GM21619 (cell line): ENCODE measurements at regions not wholly inside any gene's neighbourhood (a gene's known extent, or its start where the extent isn't known, plus 50 kb on each side); places are given as distances from the start of the nearest gene placed in this dataset.

Source experiments
- ATAC-seq: cut with Tn5 transposase; IDR thresholded peaks from one replicate; pipeline ENCODE4 v1.9.1; 2021; ENCODE audit not compliant: unreplicated experiment

- ATAC-seq, result no peak
Observed at GRCh38 chr2:176496761-176497160, 227.5 kb downstream of the MTX2 start.

- ATAC-seq, result no peak
Observed at GRCh38 chr2:176500901-176501300, 231.7 kb downstream of the MTX2 start.

DNA sequence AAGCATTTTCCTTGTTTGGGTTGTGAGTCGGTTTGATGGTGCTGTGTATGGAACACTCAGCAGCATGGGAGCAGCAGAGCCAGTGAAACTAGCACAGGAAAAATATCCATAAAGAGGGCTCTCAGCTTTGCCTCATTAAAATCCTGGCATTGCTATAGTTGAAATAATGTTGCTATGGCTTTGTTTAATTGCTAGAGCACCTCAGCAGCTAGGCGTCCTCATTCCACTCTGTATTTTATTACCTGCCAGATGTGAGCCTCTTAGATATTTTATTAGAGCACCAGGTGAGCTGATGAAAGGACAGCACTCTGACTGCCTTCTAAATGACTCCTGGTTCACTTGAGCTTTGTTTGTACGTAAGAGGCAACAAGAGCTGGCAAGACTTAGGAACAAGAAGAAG is 232.4 kb downstream of the MTX2 start:
- ATAC-seq, result no peak

GRCh38 chr2:176502619-176503018 is 233.4 kb downstream of the MTX2 start:
- ATAC-seq, result no peak

DNA sequence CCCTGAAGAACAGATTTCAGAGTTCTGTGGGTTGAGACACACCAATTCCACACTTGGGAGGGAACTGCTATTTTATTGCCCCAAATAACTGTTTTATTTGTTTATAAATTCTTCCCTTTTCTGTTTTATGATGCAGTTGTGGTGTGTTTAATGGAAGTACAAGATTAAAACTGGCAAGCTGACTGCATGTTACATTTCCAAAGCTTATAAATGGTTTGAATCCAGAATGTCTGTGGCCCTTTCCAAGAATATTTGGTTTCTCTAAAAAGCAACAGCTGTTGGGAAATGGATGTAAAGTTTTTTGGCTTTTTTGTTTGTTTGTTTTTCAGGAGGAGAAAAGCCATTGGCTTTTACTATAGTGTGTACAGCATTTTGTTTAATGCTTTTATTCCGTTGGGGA is 234.5 kb downstream of the MTX2 start:
- no peak for ATAC-seq

- ATAC-seq, result no peak
Observed at GRCh38 chr2:176504440-176504839, 235.2 kb downstream of the MTX2 start.

DNA sequence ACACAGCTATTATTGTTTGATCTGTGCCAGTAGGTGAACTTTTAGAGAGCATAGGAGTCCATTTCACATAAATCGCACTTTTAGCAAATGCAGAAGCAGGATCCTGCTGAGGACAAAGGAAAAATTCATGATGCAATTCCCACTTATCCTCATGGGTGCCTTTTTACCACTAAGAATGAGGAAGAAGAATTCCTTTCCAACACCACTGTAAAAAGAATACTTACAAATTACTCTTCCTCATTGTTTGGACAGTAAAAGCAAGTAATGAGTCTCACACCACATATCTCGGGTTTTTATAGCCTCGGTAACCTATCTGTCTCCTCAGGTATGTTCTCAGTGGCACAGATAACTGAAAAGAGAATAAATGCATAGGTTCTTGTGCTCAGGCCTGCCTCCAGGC is 238.5 kb downstream of the MTX2 start:
- ATAC-seq, result no peak

- peak; percentile 29 for ATAC-seq
Observed at GRCh38 chr2:176508374-176508773, 239.1 kb downstream of the MTX2 start.

- ATAC-seq, result peak; percentile 82
Observed at GRCh38 chr2:176508984-176509740, 239.9 kb downstream of the MTX2 start.

DNA sequence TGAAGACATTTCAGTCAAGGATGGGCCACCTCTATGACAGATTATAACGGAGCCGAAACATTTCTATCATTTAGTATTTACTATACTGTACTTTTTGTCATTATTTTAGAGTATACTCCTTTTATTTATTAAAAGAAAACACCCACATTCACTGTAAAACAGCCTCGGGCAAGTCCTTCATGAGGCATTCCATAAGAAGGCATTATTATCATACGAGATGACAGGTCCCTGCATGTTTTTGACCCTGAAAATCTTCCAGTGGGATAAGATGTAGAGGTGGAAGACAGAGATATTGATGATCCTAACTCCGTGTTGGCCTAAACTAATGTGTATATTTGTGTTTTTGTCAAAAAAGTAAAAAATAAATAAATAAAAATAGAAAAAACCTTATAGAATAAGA is 245.0 kb downstream of the MTX2 start:
- ATAC-seq, result no peak

GRCh38 chr2:176514805-176515500 is 245.7 kb downstream of the MTX2 start:
- ATAC-seq, result no peak

GRCh38 chr2:176516051-176516602 is 246.9 kb downstream of the MTX2 start:
- no peak for ATAC-seq

DNA sequence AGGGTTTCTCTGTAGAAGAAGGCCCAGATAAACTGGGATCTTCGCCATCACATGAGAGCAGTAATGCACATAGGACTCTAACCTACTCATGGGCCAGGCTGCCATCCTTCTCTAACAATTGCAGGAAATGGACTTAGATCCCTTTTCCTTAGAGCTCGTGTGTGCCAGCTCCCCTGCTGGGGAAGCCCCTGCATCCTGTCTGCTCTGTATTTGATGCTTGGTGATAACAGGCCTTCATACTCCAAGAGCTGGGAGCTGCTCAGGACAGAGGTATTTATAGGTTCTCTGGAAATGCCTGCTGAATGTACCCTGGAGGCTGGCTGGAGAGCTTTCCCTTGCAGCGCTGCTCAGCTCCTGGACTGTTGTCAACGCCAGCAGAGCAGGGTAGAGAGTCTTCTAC is 249.6 kb downstream of the MTX2 start:
- no peak for ATAC-seq

- ATAC-seq, result no peak
Observed at GRCh38 chr2:176521878-176522670, 252.8 kb downstream of the MTX2 start.

DNA sequence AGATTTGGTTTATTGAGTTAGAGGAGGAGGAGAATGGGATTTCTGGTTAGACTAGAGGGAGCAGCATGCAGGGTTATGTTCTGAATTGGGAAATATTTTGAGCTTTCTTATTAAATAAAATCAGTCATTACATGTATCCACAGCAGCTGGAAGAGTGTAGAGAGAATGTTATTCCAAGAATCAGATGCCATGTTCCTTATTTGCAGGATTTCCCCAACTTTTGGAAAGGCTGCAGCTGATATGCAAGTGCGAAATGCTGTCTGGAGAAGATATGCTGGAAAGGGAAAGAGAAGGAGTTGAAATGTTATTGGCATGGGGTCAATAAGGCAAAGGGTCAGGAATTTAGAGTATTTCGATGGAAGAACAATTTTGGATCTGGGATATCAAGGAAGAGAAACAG is 255.8 kb downstream of the MTX2 start:
- ATAC-seq, result no peak

DNA sequence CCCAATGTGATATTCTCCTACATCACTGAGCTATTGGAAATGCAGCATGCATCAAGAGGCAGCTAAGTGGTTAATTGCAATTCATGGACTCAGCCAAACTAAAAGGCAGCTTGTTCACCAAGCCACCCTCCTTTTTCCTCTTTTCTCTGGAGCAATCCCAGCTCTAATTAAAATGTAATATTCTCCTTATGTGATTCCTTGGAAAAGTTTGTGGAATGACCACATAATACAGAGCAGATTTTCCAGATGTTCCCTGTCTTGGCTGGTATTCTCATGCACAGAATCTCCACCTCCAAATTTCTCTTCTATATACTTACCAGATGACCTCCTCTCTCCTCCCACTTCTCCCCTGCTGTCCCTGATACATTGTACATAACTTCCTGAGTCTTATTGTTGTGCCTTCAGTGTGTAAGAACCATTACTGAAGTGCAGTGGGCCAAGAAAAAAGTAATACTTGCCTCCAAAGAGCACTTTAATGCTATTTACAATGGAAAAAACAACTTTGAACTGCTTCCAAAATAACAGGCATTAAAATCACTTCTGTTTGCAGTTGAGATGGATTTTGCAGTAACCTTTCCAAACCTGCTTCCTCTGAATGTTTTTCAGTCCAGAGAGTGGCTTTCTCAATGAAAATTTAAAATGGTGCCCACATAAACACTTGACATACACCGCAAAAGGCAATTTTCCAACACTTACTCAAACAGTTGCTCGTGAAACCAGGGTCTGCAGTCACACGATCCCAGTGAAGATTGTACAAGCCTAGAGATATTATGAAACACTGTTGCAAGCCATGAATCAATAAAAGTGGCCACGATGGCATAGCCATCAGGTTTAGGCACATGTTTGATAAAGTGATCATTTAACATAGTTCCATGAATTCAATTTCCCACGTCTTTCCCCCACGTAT is 258.0 kb downstream of the MTX2 start:
- no peak for ATAC-seq

DNA sequence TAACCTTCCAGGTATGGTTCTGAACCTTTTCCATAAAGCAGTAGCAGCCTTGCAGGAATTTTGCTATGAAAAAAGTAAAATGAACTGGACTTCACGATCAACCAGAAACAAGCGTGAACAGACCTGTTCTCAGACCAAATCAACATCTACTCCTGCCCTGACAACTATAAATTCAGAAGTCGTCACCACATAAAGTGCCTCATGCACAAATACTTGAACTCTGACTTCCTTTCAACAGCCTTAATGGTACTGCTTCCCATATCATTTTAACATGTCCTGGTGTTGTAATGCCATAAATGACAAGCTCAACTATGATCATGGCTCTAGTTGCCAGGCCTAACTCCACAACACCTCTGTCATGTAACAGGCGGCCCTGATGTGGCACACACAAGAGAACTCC is 262.4 kb downstream of the MTX2 start:
- no peak for ATAC-seq

DNA sequence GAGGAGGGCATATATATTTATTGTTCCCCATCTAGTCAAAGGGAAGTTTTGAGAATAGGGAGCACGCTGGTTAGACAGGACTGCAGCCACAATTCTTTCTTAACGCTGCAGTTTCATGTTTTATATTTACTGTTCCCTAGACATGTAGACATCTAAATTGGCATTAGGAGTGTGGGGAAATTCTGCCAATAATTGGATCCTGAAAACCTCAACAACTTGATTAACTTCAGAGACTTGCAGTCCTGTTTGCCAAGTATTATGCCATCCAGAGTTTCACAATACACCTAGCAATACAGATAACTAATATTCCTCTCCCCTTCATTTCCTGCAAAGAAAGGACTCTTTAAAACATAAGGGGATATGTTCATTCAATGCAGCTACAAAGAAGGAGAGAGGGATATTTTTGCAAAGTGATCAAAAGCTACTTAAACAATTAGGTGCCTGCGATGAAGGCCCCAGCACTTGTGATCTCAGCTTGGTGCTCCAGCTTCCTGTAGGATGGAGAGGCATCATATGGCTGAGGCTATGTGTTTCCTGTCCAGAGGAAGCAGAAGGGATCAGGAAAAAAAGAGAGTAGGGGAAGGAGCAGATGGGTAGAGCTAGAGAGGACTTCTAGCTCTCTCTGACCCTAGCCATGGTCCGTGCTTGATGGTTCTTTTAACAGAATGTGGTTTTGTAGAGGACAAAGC is 264.4 kb downstream of the MTX2 start:
- no peak for ATAC-seq

- ATAC-seq, result no peak
Observed at GRCh38 chr2:176534798-176535466, 265.7 kb downstream of the MTX2 start.
